ENCODE measurements at regions not wholly inside any gene's neighbourhood (a gene's known extent, or its start where the extent isn't known, plus 50 kb on each side); places are given as distances from the start of the nearest gene placed in this dataset.

DNA sequence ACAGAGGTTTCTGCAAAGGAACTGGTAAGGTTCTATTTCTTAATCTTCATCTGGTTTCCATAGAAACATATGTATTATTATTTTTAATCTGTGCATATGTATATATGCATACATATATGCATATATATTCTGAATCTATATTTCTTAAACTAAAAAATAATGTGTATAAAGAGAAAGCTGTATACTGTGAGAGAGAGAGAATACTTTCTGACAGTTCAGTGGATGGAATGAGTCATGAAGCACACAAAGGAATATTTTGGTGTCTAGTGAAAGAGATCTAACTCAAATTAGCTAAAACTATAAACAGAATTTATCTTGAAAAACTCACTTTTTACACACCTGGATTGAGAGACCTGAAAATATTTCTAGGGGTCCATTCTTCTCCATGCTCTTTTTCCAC is 1929.3 kb upstream of the LRRTM1 start:
- no peak for TF ChIP-seq POLR2A (IDR thresholded peaks at IDR 0.05; ENCODE audit: low read length)
- TF ChIP-seq GATA1 (IDR thresholded peaks at IDR 0.05; ENCODE audit: low read depth, low read length) = no peak
